GM18499 (cell line): ENCODE measurements at regions not wholly inside any gene's neighbourhood (a gene's known extent, or its start where the extent isn't known, plus 50 kb on each side); places are given as distances from the start of the nearest gene placed in this dataset.

Experiments used
- ATAC-seq: cut with Tn5 transposase; IDR thresholded peaks from one replicate; pipeline ENCODE4 v1.9.1; 2021; ENCODE audit warnings: moderate number of reproducible peaks; ENCODE audit not compliant: insufficient read depth, unreplicated experiment

DNA sequence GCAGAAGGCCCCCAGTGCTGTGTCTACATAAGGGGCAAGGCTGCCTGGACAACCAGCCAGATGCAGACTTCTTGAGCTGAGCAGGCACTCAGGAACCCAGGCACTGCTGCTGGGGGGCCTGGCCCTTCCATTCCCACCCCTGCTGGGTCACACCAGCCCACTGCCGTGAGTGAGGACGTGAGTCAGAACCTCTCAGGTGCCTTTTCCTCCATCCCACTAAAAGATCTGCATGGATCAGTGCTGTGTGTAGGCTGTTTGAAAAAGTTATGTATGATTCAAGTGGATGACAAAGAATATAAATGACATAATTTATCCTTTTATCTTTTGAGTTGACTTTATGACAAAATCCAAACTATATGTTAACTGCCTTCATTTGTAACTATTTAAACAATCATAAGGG, 499.3 kb downstream of the INHBA start:
- ATAC-seq, result no peak

DNA sequence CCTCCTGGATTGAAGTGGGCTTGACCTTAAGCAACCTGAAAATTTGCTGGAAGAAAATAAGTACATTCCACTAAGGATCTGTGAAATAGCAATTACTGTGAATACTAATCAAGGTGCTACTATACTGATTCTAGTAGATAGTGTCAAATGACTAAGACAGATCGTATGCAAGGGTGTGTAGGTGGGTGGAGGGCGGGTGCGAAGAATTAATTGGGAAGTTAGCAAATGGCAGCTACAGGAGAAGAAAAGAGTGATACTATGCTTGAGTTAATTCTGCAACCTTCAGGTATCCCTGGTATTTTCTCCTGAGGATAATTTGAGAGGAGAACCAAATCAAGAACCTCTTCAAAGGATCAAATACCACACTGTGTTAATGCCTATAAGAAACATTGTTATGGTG, 501.9 kb downstream of the INHBA start:
- ATAC-seq, result no peak

GRCh38 chr7:41199136-41199535, 503.8 kb downstream of the INHBA start:
- ATAC-seq, result no peak

DNA sequence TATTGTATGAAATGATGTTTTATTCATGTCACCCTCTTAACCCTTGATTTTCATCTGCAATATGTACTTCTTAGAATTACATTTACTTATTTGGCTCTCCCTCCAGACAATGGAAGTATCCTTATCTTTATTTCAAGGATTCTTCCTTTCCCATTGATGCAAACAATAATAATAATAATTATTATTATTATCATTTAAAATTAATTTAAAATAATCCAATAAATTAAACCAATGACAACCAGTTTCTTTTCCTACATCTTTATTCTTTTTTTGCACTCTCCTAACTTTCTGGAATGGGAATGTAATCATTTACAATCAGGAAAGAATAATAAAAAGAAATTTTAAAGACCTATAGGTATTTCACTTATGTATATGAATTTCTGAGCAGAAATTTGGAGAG, 504.4 kb downstream of the INHBA start:
- no peak for ATAC-seq

- ATAC-seq, result no peak
Observed at GRCh38 chr7:41197769-41198168, 505.1 kb downstream of the INHBA start.

- no peak for ATAC-seq
Observed at GRCh38 chr7:41193738-41194282, 509.1 kb downstream of the INHBA start.

GRCh38 chr7:41190581-41190980, 512.3 kb downstream of the INHBA start:
- ATAC-seq, result no peak

GRCh38 chr7:41189866-41190265, 513.0 kb downstream of the INHBA start:
- no peak for ATAC-seq

- ATAC-seq, result no peak
Observed at GRCh38 chr7:41188163-41189130, 514.4 kb downstream of the INHBA start.

GRCh38 chr7:41187322-41187721, 515.6 kb downstream of the INHBA start:
- no peak for ATAC-seq

GRCh38 chr7:41185851-41186250, 517.0 kb downstream of the INHBA start:
- ATAC-seq, result no peak

- no peak for ATAC-seq
Observed at GRCh38 chr7:41183741-41184140, 519.1 kb downstream of the INHBA start.

DNA sequence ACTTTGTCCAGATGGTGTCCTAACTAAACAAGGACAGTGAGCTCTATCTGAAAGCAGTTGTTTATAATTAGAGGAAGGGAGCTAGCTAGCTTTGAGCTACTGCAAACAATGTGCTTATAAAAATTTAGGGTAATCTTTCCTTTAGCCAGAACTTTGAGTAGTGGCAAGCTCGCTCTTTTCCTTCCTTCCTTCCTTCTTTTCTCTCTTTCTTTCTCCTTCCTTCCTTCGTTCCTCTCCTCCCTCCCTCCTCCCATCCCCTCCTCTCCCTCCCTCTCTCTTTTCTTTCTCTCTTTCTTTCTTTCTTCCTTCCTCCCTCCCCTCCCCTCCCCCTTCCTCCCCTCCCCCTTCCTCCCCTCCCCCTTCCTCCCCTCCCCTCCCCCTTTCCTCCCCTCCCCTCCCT, 520.1 kb downstream of the INHBA start:
- no peak for ATAC-seq

- ATAC-seq, result no peak
Observed at GRCh38 chr7:41175435-41175834, 527.5 kb downstream of the INHBA start.

DNA sequence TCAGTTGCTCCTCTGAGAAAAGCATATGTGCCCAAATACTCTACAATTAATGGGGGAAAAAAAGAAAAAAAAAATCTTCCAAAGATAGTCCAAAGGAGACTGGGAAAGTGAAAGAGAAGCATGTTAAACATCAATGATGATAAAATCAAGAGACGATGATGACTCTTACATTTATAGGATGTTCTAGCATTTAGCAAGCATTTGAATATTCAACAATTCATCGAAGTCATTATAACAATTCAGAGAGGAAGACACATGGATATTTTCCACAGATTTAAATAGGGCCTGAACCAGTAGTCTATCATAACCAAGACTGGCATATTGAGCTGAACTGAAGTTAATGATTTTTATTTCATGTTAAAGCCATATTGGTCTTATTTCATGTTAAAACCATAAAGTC, 528.4 kb downstream of the INHBA start:
- ATAC-seq, result no peak

DNA sequence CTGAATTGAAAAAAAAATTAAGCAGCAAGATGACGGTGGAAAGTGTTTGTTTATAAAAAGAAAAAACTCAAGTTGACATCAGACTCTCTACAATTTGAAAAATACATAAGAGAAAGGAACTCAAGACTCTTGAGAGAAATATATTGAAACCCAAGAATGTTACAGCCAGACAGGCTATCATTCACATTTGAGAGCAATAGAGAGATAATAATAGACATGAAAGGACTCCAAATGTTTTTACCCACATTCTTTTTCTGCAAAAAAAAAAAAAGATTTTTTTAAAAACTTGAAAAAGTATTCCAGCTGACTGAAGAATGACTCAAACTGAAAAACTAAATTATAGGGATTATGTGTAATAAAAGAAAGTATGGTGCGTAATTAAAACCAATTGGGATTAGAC, 532.4 kb downstream of the INHBA start:
- no peak for ATAC-seq

DNA sequence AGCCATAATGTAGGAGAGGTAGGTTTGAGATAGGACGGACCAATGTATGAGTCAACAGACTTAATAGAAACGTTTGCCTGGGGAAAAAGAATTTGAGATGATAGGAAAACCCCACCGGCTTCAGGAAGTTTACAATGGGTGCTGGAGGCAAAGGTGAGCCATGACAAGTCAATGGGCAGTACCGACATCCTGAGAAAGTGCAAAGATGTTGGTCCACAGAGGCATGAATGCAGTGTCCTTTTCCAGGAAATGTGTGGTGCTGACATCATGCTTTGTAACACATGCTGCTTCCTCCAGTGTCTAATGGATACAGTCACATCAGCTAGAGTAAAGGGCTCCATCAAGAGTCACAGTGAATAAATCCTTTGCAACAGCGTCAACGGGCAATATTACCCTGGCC, 533.6 kb downstream of the INHBA start:
- no peak for ATAC-seq

- ATAC-seq, result no peak
Observed at GRCh38 chr7:41167836-41168235, 535.1 kb downstream of the INHBA start.

DNA sequence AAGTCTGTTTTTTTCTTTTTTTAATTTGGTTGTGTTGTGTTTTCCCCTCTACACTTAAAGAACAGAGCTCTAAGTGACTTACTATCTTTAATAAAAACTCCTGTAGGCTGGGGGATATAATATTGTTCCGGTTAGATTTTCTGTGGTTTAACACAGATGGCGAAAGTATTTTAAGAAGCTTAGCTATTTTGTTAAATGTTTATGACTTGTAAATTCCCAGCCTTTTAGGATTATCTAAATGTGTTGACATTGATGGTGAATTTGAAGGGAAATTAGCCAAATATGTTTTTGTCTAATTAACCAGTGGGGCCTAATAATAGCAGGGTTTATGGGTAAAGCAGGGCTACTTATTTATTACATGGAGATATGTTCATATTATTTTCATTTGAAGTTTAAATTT, 538.5 kb downstream of the INHBA start:
- no peak for ATAC-seq

DNA sequence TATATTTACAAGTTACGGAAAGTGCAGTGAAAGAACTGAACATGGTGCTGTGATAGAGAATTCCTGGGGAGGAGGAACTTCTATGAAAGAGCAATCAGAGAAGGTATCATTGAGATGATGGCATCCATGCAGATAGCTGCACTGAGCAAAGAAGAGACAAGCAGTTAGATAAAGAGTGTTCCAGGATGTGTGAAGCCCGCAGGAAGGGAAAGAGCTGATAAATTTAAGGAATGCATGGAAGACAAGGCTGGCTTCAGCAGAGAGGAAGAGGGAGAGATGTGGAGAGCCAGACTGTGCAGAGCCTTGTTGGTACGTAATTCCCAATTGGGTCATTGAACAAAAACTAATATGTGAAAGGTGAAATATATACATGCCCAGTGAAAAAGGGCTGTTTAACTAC, 538.9 kb downstream of the INHBA start:
- no peak for ATAC-seq

GRCh38 chr7:41162612-41163011, 540.3 kb downstream of the INHBA start:
- no peak for ATAC-seq

DNA sequence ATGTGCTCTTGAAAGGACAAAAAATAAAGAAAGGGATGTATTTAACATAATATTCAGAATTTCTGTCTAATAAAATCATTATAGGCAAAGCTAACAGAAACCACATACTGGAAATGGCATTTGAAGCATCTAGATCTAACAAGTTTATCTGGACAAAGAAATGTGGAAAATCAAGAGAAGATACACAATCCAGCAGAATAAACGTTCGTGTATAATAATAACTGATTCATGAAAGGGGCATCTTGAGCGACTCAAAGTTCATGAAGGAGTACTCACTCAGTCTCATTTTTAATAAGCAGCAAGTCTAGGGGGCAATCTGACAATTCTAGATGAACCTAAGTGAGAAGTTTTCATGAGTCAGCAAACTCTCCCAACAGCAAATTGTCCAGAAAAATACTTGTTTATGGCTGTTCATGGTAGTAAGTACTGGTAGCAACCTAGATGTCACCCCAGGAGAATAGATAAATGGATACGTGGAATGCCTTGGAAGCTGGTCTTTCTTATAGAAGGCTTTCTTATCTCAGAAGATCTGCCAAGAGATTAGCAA, 541.8 kb downstream of the INHBA start:
- ATAC-seq, result no peak
